NCI-H2171 treated with DMSO at 0.1 percent for 48 hours (cell line): ENCODE measurements at regions not wholly inside any gene's neighbourhood (a gene's known extent, or its start where the extent isn't known, plus 50 kb on each side); places are given as distances from the start of the nearest gene placed in this dataset.
"Not testable (repeated sequence)": the region's sequence is repeated elsewhere in the genome, so short reads cannot be mapped to it uniquely, and the experiment has no call there.

Experiments
- DNase-seq: peaks from one replicate; lab custom pipeline; 2025; lab: John Stamatoyannopoulos, UW

- DNase-seq: no peak
Observed at GRCh38 chr6:118719351-118720124, 68.1 kb upstream of the CEP85L start.

- DNase-seq: no peak
Observed at GRCh38 chr6:118718903-118719302, 67.5 kb upstream of the CEP85L start.

GRCh38 chr6:118718297-118718696, 66.9 kb upstream of the CEP85L start:
- no peak for DNase-seq

- DNase-seq: no peak
Observed at GRCh38 chr6:118717106-118717505, 65.7 kb upstream of the CEP85L start.

- DNase-seq: not testable (repeated sequence)
Observed at GRCh38 chr6:118715907-118716306, 64.5 kb upstream of the CEP85L start.

GRCh38 chr6:118715376-118715775, 64.0 kb upstream of the CEP85L start:
- DNase-seq: no peak

DNA sequence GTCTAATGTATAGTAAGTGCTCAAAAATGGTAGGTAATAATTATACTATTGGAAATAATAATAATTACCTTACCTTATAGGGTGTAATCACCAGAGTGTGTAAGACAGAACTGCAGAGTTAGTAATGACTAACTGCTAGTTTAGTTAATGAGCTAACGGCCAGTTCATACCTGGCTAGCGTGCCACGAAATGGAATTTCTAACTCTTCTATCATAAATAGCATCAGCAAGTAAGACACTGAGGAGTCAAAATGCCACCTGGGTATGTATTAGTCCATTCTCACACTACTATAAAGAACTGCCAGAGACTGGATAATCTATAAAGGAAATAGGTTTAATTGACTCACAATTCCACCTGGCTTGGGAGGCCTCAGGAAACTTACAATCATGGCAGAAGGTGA, 63.4 kb upstream of the CEP85L start:
- DNase-seq: no peak

DNA sequence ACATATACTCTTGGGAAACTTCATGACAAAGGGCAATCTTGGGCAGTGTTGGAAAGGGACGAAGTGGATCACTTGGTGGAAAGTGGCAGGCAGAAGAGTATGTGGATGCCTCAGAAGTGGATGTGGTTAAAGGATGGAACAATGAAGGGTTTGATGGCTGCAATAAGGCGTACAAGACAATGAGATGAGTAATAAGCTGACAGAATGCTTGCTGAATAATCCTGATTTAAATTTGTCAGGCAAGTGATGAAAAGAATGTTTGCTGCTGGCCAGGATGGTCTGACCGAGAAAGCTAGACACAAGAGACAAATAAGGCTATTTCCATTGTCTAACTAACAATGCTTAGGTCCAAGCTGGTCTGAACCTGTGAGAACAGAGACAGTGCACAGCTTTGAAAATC, 61.6 kb upstream of the CEP85L start:
- no peak for DNase-seq

- no peak for DNase-seq
Observed at GRCh38 chr6:118710616-118711015, 59.2 kb upstream of the CEP85L start.

DNA sequence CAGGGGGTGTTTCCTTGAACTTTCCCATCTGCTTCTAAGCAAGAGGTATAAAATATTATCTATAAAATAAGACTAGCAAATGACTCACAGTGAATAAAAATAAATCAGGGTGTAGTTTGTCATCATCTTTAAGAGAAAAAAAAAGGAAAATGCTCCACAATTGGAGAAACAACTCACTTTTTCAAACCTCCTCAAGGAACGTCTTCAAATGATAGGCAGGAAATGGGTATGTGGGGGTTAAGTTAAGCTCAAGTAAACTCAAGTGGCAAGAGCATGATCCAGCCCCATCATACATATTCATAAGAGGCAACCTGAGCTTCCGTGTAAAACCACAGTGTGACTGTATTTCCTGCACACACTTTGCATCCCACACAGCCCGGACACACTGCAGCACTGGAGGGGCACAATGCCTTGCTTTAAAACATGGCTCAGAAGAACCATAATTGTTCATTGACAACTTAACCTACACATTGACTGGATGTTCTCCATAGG, 58.5 kb upstream of the CEP85L start:
- DNase-seq: peak; percentile 63

- DNase-seq: no peak
Observed at GRCh38 chr6:118708744-118709143, 57.4 kb upstream of the CEP85L start.

- DNase-seq: no peak
Observed at GRCh38 chr6:118708055-118708454, 56.7 kb upstream of the CEP85L start.

- DNase-seq: no peak
Observed at GRCh38 chr6:118706702-118707101, 55.3 kb upstream of the CEP85L start.

DNA sequence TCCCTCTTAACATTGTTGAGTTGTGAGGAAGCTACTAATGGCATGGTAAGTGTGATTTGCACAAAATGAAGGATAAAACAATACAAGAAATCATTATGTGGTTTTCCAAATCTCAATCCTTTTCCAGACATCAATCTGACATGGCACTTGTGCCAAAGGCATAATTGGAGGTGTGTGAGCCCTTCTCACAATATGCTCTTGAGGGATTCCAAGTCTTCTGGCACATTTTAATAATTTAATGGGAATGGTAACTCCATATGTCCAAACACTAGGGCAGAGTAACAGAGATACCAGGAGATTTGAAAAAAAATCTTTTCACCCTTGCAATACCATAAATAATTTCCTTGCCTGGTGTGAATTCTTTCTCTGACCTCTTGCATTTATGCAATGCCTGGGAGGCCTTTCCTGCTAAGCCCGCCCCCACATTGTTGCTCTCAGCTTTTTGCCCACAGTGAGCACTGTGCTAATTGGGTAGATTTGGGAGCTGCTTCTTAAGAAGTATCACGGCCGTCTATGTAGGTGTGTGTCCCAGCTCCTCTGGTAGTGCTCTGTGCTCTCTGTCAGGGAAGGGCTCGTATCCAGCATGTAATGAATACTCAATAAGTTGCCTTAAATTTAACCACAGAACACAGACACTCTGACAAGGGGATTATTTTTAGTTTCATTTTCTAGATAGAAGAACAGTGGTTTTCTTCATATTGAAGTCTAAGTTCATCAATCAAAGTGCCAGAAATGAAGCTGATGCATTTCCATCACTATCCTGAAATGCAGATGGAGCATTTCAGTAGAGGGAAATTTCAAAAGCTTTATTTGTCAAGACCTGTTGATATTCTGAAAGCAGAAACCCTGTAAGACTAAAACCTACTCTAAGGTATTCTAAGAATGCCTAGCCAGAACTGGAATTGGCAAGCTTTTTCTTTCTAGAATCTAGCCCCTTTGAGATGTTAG, 54.4 kb upstream of the CEP85L start:
- DNase-seq: peak; percentile 18

DNA sequence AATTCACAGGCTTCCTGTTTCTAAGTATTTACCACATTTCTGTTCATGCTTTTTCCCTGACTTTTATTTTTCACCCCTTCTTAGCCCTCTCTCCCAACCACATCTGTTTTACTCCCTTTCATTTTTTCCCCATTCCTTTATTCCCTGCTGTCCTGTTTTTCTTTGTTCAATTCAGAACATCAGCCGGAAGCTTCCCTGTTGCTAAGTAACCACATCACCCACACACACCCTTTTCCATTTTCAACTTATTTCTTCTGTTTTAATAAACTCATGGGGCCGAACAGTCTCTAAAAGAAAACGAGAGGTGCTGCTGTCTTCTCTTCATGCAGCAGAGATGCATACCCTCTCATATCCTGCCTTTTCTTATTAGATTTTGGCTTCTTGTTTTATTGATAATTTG, 53.5 kb upstream of the CEP85L start:
- no peak for DNase-seq

DNA sequence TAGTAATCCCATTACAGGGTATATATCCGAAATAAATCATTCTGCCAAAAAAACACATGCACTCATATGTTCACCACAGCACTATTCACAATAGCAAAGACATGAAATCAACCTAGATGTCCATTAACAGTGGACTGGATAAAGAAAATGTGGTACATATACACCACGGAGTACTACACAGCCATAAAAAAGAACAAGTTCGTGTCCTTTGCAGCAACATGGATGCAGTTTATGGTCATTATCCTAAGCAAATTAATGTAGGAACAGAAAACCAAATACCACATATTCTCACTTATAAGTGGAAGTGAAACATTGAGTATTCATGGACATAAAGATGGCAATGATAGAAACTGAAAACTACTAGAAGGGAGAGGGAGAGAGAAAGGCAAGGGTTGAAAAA, 49.9 kb upstream of the CEP85L start:
- DNase-seq: not testable (repeated sequence)
